ENCODE measurements at regions not wholly inside any gene's neighbourhood (a gene's known extent, or its start where the extent isn't known, plus 50 kb on each side); places are given as distances from the start of the nearest gene placed in this dataset.

DNA sequence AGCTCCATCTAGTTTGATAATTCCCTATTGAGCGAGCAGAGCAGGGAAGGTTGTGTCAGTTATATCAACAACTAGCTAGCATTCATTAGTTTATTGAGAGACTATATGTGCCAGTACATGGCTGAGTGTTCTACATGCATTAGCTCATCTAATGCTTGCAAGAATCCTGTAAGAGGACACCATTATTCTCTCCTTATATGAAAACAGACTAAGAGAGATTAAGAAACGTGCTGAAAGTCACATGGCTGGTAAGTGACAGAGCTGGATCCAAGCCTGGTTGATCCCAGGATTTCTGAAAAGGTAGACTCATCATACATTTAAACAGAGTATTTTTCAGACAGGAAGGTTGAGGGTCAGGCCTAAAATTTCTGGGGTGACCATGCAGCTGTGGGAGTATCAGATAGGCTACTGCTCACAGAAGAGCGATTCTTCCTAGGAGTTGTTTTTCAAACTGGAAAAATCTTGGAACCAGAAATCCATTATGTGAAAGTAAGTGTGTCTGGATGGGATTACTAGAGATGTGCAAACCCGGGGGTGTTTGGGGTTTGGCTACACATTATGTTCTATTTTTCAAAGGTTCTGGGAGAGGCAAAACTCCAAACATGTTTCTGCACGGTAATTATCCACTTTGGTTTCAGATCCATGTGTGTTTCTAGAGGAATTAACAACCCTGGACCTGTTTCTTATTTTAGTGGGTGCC lies 213.3 kb downstream of the FAM76B start:
- POLR2A ChIA-PET: no interaction called here

DNA sequence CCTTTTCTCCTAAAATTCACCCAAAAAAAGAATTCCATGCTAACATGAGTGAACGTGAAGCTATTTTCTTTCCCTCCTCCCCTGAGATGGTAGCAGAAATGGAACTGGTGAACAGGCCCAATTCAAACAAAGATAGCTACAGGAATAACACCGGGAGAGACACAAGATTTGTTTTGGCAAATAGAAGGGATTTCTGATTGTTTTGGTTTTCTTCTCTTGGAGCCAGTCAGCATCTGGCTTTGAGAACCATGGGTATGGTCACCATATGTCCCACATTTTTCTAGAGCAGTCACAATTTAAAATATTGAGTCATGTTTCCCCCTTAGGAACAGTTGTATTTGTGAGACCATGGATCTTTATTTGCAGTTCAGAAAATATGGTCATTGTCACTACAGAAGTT lies 214.1 kb downstream of the FAM76B start:
- Histone ChIP-seq H3K4me3 (ENCODE audit: control insufficient read depth in 1 of 7, extremely low read depth in 1 of 7, insufficient read depth in 4 of 7, low read depth in 2 of 7, low read length in 6 of 7) (no peak overlapping the region), H3K9me3 (ENCODE audit: control extremely low read depth in 1 of 5, control insufficient read depth in 4 of 5, insufficient read depth in 2 of 5, low read depth in 1 of 5, low read length in 4 of 5) (no peaks in the 10 kb centered on the region), H3K27me3 (replicated peaks in 2 of 5; ENCODE audit: control insufficient read depth in 4 of 5, insufficient read depth in 5 of 5, low read length in 4 of 5) (no peaks in the 10 kb centered on the region), H3K36me3 (ENCODE audit: control insufficient read depth in 4 of 4, insufficient read depth in 4 of 4, low read length in 3 of 4) (no peaks in the 10 kb centered on the region), H3K4me1 (ENCODE audit: control extremely low read depth in 1 of 4, control insufficient read depth in 4 of 4, insufficient read depth in 4 of 4, low read length in 3 of 4) (no peaks in the 10 kb centered on the region), H3K27ac (ENCODE audit: insufficient read depth in 1 of 2, low read depth in 1 of 2, low read length in 2 of 2, poor library complexity in 1 of 2, severe bottlenecking in 2 of 2) (no peak overlapping the region)
- DNase-seq: no peak
- 100% methylated on average over 1 of the region's 2 CpGs for WGBS (ENCODE audit: insufficient coverage)
- ChIA-PET POLR2A (no interaction called here), CTCF (no interaction called here)

More for the DNA sequence above, 213.3 kb downstream of the FAM76B start:
- Histone ChIP-seq H3K4me1 (ENCODE audit: control extremely low read depth in 1 of 4, control insufficient read depth in 4 of 4, insufficient read depth in 4 of 4, low read length in 3 of 4) (no peaks in the 10 kb centered on the region), H3K36me3 (ENCODE audit: control insufficient read depth in 4 of 4, insufficient read depth in 4 of 4, low read length in 3 of 4) (no peaks in the 10 kb centered on the region), H3K9me3 (ENCODE audit: control extremely low read depth in 1 of 5, control insufficient read depth in 4 of 5, insufficient read depth in 2 of 5, low read depth in 1 of 5, low read length in 4 of 5) (peaks cover 0 to 2% (median 0%) of the 10 kb centered on the region in 5 experiments), H3K27me3 (replicated peaks in 2 of 5; ENCODE audit: control insufficient read depth in 4 of 5, insufficient read depth in 5 of 5, low read length in 4 of 5) (no peaks in the 10 kb centered on the region), H3K4me3 (ENCODE audit: control insufficient read depth in 1 of 7, extremely low read depth in 1 of 7, insufficient read depth in 4 of 7, low read depth in 2 of 7, low read length in 6 of 7) (no peak overlapping the region), H3K27ac (ENCODE audit: insufficient read depth in 1 of 2, low read depth in 1 of 2, low read length in 2 of 2, poor library complexity in 1 of 2, severe bottlenecking in 2 of 2) (no peak overlapping the region)
- no peak for DNase-seq
- no CpG with 5 or more reads among the region's 5 CpGs for WGBS (ENCODE audit: insufficient coverage)
- CTCF ChIA-PET: no interaction called here

DNA sequence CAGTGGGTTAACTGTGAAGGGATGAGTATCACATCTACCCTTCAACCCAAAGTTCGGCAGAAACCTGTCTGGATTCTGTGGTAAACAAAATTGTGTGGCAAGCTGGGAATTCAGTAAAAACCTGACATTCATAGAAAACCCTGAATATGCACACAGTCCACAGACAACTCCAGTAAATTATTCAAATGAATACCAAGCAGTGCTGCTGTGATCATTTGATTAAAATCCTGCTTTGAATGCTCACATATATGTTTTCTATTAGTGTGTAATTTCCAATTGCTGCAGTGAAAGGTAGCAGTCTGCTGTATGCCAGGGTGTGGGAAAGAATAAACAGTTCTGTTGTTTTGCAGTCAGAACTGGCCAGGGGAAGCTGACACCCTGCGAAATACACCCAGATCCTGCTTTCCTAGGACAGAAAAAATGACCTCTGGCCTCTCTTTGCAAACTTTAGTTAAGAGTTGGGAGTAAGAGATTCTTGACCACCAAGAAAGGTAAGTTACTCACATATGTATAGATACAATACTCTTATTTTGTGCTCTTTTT lies 217.8 kb downstream of the FAM76B start:
- ChIA-PET POLR2A (no interaction called here), CTCF (no interaction called here)
- no peak overlapping the region for H3K27ac ChIP-seq (ENCODE audit: insufficient read depth in 1 of 2, low read depth in 1 of 2, low read length in 2 of 2, poor library complexity in 1 of 2, severe bottlenecking in 2 of 2)
- no peaks in the 10 kb centered on the region for H3K4me1 ChIP-seq (ENCODE audit: control extremely low read depth in 1 of 4, control insufficient read depth in 4 of 4, insufficient read depth in 4 of 4, low read length in 3 of 4)
- peaks cover 1 to 13% (median 4%) of the 10 kb centered on the region in 5 experiments for H3K9me3 ChIP-seq (ENCODE audit: control extremely low read depth in 1 of 5, control insufficient read depth in 4 of 5, insufficient read depth in 2 of 5, low read depth in 1 of 5, low read length in 4 of 5)
- no peak for DNase-seq
- H3K4me3 ChIP-seq (ENCODE audit: control insufficient read depth in 1 of 7, extremely low read depth in 1 of 7, insufficient read depth in 4 of 7, low read depth in 2 of 7, low read length in 6 of 7): no peak overlapping the region
- no peaks in the 10 kb centered on the region for H3K27me3 ChIP-seq (replicated peaks in 2 of 5; ENCODE audit: control insufficient read depth in 4 of 5, insufficient read depth in 5 of 5, low read length in 4 of 5)
- H3K36me3 ChIP-seq (ENCODE audit: control insufficient read depth in 4 of 4, insufficient read depth in 4 of 4, low read length in 3 of 4): no peaks in the 10 kb centered on the region
- WGBS (ENCODE audit: insufficient coverage): no CpG with 5 or more reads among the region's 2 CpGs

DNA sequence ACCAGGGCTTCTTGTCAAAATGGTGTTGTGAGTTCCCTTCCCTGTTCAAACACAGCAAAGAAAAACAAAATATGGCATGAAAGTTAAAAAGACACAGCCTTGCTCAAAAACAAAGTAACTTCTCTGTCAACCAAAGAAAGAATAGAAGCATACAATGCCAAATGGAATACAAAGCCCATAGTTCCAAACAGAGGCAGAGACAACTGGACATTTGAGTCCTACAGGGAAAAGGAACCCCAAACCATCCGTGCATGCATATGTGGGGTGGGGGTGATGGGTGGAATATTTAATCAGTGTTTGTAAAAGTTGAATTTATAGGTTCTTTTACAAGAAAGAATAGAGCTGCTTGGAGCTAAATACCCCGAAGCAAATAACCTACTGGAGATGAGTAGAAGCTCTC lies 218.7 kb downstream of the FAM76B start:
- H3K36me3 ChIP-seq (ENCODE audit: control insufficient read depth in 4 of 4, insufficient read depth in 4 of 4, low read length in 3 of 4): no peaks in the 10 kb centered on the region
- WGBS (ENCODE audit: insufficient coverage): 100% methylated on average over 1 of the region's 2 CpGs
- no peak for DNase-seq
- ChIA-PET POLR2A (no interaction called here), CTCF (no interaction called here)
- no peak overlapping the region for H3K27ac ChIP-seq (ENCODE audit: insufficient read depth in 1 of 2, low read depth in 1 of 2, low read length in 2 of 2, poor library complexity in 1 of 2, severe bottlenecking in 2 of 2)
- H3K9me3 ChIP-seq (ENCODE audit: control extremely low read depth in 1 of 5, control insufficient read depth in 4 of 5, insufficient read depth in 2 of 5, low read depth in 1 of 5, low read length in 4 of 5): peaks cover 1 to 13% (median 4%) of the 10 kb centered on the region in 5 experiments
- H3K4me1 ChIP-seq (ENCODE audit: control extremely low read depth in 1 of 4, control insufficient read depth in 4 of 4, insufficient read depth in 4 of 4, low read length in 3 of 4): peaks cover 0 to 8% (median 1%) of the 10 kb centered on the region in 4 experiments
- no peak overlapping the region for H3K4me3 ChIP-seq (ENCODE audit: control insufficient read depth in 1 of 7, extremely low read depth in 1 of 7, insufficient read depth in 4 of 7, low read depth in 2 of 7, low read length in 6 of 7)
- no peaks in the 10 kb centered on the region for H3K27me3 ChIP-seq (replicated peaks in 2 of 5; ENCODE audit: control insufficient read depth in 4 of 5, insufficient read depth in 5 of 5, low read length in 4 of 5)

DNA sequence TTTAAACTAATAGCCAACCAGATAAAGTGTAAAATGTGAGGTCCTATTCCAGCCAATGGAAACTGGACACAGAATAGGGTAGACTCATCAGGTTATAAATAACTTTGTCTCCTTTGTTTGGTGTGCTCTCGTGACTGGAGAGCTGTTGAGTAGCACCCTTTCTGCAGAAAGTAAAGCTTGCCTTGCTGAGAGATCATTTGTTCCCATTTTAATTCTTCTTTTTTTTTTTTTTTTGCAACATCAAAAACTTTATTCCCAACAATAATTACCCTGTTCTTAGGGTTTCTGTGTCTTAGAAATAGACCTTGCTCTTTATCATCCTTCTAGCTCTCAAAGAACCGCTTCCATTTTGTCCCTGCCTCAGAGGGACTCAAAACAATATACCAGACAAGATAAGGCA lies 220.4 kb downstream of the FAM76B start:
- Histone ChIP-seq H3K9me3 (ENCODE audit: control extremely low read depth in 1 of 5, control insufficient read depth in 4 of 5, insufficient read depth in 2 of 5, low read depth in 1 of 5, low read length in 4 of 5) (peaks cover 1 to 13% (median 4%) of the 10 kb centered on the region in 5 experiments), H3K27me3 (replicated peaks in 2 of 5; ENCODE audit: control insufficient read depth in 4 of 5, insufficient read depth in 5 of 5, low read length in 4 of 5) (no peaks in the 10 kb centered on the region), H3K27ac (ENCODE audit: insufficient read depth in 1 of 2, low read depth in 1 of 2, low read length in 2 of 2, poor library complexity in 1 of 2, severe bottlenecking in 2 of 2) (no peak overlapping the region), H3K36me3 (ENCODE audit: control insufficient read depth in 4 of 4, insufficient read depth in 4 of 4, low read length in 3 of 4) (no peaks in the 10 kb centered on the region), H3K4me1 (ENCODE audit: control extremely low read depth in 1 of 4, control insufficient read depth in 4 of 4, insufficient read depth in 4 of 4, low read length in 3 of 4) (peaks cover 0 to 13% (median 3%) of the 10 kb centered on the region in 4 experiments), H3K4me3 (ENCODE audit: control insufficient read depth in 1 of 7, extremely low read depth in 1 of 7, insufficient read depth in 4 of 7, low read depth in 2 of 7, low read length in 6 of 7) (no peak overlapping the region)
- POLR2A ChIA-PET: no interaction called here
- no CpG with 5 or more reads among the region's 2 CpGs for WGBS (ENCODE audit: insufficient coverage)
- no peak for DNase-seq
- CTCF ChIA-PET: interaction anchor here (1.8 kb wide), 1 partner anchor 24 kb away, joined by 3 read pairs; no protein-coding TSS in a partner anchor

DNA sequence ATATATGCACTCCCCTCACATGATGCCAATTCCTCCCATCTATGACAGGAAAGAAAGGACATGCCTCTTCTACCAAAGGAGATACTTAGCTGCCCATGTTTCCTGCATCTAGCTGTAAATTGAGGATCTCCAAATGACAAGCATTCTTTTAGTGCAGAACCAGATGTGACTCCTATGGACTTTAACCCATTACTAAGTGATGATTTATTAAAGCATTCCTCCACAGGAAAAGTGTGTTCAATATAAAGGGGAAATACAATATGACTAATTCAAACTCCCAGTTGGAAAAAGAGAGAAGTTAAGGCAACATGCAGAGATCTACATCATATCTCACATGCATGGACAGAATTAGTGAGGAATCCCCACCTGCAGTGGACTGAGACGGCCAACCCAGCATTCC lies 221.3 kb downstream of the FAM76B start:
- peaks cover 1 to 13% (median 4%) of the 10 kb centered on the region in 5 experiments for H3K9me3 ChIP-seq (ENCODE audit: control extremely low read depth in 1 of 5, control insufficient read depth in 4 of 5, insufficient read depth in 2 of 5, low read depth in 1 of 5, low read length in 4 of 5)
- ChIA-PET POLR2A (no interaction called here), CTCF (interaction anchor here (0.8 to 1.8 kb wide), 3 partner anchors 9 to 49 kb away, joined by 3 read pairs; no protein-coding TSS in a partner anchor)
- no peak overlapping the region for H3K27ac ChIP-seq (ENCODE audit: insufficient read depth in 1 of 2, low read depth in 1 of 2, low read length in 2 of 2, poor library complexity in 1 of 2, severe bottlenecking in 2 of 2)
- H3K4me3 ChIP-seq (ENCODE audit: control insufficient read depth in 1 of 7, extremely low read depth in 1 of 7, insufficient read depth in 4 of 7, low read depth in 2 of 7, low read length in 6 of 7): no peak overlapping the region
- H3K4me1 ChIP-seq (ENCODE audit: control extremely low read depth in 1 of 4, control insufficient read depth in 4 of 4, insufficient read depth in 4 of 4, low read length in 3 of 4): peaks cover 0 to 19% (median 6%) of the 10 kb centered on the region in 4 experiments
- DNase-seq: no peak
- WGBS (ENCODE audit: insufficient coverage): no CpG with 5 or more reads among the region's 1 CpG
- H3K36me3 ChIP-seq (ENCODE audit: control insufficient read depth in 4 of 4, insufficient read depth in 4 of 4, low read length in 3 of 4): no peaks in the 10 kb centered on the region
- H3K27me3 ChIP-seq (replicated peaks in 2 of 5; ENCODE audit: control insufficient read depth in 4 of 5, insufficient read depth in 5 of 5, low read length in 4 of 5): no peaks in the 10 kb centered on the region

DNA sequence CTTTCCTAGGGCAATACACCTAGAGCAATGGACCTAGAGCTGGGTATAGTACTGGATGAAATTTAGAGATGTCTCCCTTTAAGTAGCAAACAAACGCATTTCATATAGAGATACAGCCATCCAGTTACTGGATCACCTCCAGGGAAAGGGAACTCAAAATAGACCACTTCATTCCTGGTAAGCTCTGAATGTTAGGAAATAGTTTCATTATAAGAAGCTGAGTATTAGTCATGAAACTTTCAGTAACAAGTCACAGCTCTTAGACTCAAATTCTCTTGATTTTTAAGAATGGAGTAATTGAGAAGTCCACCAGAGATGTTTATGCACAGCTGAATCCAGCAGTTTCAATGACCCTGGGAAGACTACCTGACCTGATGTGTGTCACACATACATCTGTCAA lies 221.9 kb downstream of the FAM76B start:
- CTCF ChIA-PET: interaction anchor here (0.8 to 1.8 kb wide), 3 partner anchors 8 to 49 kb away, joined by 3 read pairs; no protein-coding TSS in a partner anchor
- WGBS (ENCODE audit: insufficient coverage): no CpG with 5 or more reads among the region's 1 CpG
- Histone ChIP-seq H3K27ac (ENCODE audit: insufficient read depth in 1 of 2, low read depth in 1 of 2, low read length in 2 of 2, poor library complexity in 1 of 2, severe bottlenecking in 2 of 2) (no peak overlapping the region), H3K4me3 (ENCODE audit: control insufficient read depth in 1 of 7, extremely low read depth in 1 of 7, insufficient read depth in 4 of 7, low read depth in 2 of 7, low read length in 6 of 7) (no peak overlapping the region), H3K9me3 (ENCODE audit: control extremely low read depth in 1 of 5, control insufficient read depth in 4 of 5, insufficient read depth in 2 of 5, low read depth in 1 of 5, low read length in 4 of 5) (peaks cover 1 to 13% (median 4%) of the 10 kb centered on the region in 5 experiments), H3K4me1 (ENCODE audit: control extremely low read depth in 1 of 4, control insufficient read depth in 4 of 4, insufficient read depth in 4 of 4, low read length in 3 of 4) (peaks cover 0 to 19% (median 6%) of the 10 kb centered on the region in 4 experiments), H3K27me3 (replicated peaks in 2 of 5; ENCODE audit: control insufficient read depth in 4 of 5, insufficient read depth in 5 of 5, low read length in 4 of 5) (no peaks in the 10 kb centered on the region), H3K36me3 (ENCODE audit: control insufficient read depth in 4 of 4, insufficient read depth in 4 of 4, low read length in 3 of 4) (no peaks in the 10 kb centered on the region)
- POLR2A ChIA-PET: no interaction called here
- DNase-seq: no peak
